A673 (cell line): ENCODE measurements at regions not wholly inside any gene's neighbourhood (a gene's known extent, or its start where the extent isn't known, plus 50 kb on each side); places are given as distances from the start of the nearest gene placed in this dataset.

Experiments used
- EZH2 ChIP-seq: fragments of 200-600 bp; sonication (generic); IDR thresholded peaks from 2 replicates; pipeline ENCODE4 v1.6.1; 2017; ENCODE audit warnings: borderline replicate concordance, low read depth, mild to moderate bottlenecking, mixed read lengths, antibody characterized with exemption, low read length; ENCODE audit not compliant: poor library complexity, severe bottlenecking
- TF ChIP-seq, protein P1 (sequence below): fragments of 300-800, 200-600 bp; sonication (generic); conservative IDR thresholded peaks from 2 replicates; pipeline ENCODE4 v1.5.1; 2017; ENCODE audit warnings: low read depth, mild to moderate bottlenecking, antibody characterized with exemption, low read length, moderate library complexity, mixed read lengths

DNA sequence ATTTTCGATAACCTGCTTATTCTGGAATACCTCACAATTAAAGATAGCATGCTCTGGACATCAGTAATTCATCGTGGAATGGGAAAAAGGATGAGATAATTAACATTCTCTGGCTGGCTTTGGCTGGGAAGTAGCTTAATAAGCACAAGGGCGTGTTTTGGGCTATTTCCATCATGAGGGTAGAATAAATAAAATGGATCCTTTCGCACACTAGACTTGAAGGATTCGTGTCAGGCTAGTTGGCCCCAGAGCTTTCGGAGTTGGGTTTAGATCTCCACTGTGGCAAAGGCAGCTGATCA is 151.2 kb upstream of the ADRA1B start:
- TF ChIP-seq, protein P1, sequence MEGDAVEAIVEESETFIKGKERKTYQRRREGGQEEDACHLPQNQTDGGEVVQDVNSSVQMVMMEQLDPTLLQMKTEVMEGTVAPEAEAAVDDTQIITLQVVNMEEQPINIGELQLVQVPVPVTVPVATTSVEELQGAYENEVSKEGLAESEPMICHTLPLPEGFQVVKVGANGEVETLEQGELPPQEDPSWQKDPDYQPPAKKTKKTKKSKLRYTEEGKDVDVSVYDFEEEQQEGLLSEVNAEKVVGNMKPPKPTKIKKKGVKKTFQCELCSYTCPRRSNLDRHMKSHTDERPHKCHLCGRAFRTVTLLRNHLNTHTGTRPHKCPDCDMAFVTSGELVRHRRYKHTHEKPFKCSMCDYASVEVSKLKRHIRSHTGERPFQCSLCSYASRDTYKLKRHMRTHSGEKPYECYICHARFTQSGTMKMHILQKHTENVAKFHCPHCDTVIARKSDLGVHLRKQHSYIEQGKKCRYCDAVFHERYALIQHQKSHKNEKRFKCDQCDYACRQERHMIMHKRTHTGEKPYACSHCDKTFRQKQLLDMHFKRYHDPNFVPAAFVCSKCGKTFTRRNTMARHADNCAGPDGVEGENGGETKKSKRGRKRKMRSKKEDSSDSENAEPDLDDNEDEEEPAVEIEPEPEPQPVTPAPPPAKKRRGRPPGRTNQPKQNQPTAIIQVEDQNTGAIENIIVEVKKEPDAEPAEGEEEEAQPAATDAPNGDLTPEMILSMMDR: no peak
- TF ChIP-seq EZH2: no peak
